CD4-positive, alpha-beta T cell treated with Interleukin-1 beta for 1 hour (primary cell): ENCODE measurements at regions not wholly inside any gene's neighbourhood (a gene's known extent, or its start where the extent isn't known, plus 50 kb on each side); places are given as distances from the start of the nearest gene placed in this dataset.

Source experiments
- DNase-seq, 2 donors: peaks; one replicate each; pipeline ENCODE4 v3.0.0-alpha.2; 2020 to 2022

GRCh38 chr12:105721051-105721825 is 390.7 kb downstream of the C12orf75 start:
- DNase-seq = no peak

- DNase-seq = no peak
These were observed 391.4 kb downstream of the C12orf75 start for GRCh38 chr12:105721891-105722290.

- DNase-seq = no peak
These were observed 392.6 kb downstream of the C12orf75 start for GRCh38 chr12:105723066-105723465.

- no peak for DNase-seq
These were observed 393.0 kb downstream of the C12orf75 start for GRCh38 chr12:105723494-105723893.

GRCh38 chr12:105724641-105725040 is 394.1 kb downstream of the C12orf75 start:
- no peak for DNase-seq

GRCh38 chr12:105725054-105725453 is 394.6 kb downstream of the C12orf75 start:
- DNase-seq = no peak

- DNase-seq = no peak
These were observed 398.8 kb downstream of the C12orf75 start for GRCh38 chr12:105729181-105729771.

GRCh38 chr12:105729926-105730325 is 399.4 kb downstream of the C12orf75 start:
- no peak for DNase-seq

- no peak for DNase-seq
These were observed 403.1 kb downstream of the C12orf75 start for GRCh38 chr12:105733579-105733978.

GRCh38 chr12:105736498-105736897 is 402.3 kb downstream of the NUAK1 start:
- DNase-seq = no peak

- peak in 1 of 2 donors; percentile 5 for DNase-seq
These were observed 400.7 kb downstream of the NUAK1 start for GRCh38 chr12:105738051-105738450.

- DNase-seq = no peak
These were observed 398.4 kb downstream of the NUAK1 start for GRCh38 chr12:105740369-105740768.

- DNase-seq = no peak
These were observed 397.6 kb downstream of the NUAK1 start for GRCh38 chr12:105740970-105741725.

GRCh38 chr12:105741786-105742566 is 396.8 kb downstream of the NUAK1 start:
- no peak for DNase-seq

GRCh38 chr12:105742567-105742874 is 396.2 kb downstream of the NUAK1 start:
- no peak for DNase-seq

GRCh38 chr12:105744371-105745058 is 394.2 kb downstream of the NUAK1 start:
- DNase-seq = no peak

GRCh38 chr12:105745811-105746210 is 392.9 kb downstream of the NUAK1 start:
- DNase-seq = no peak

- DNase-seq = no peak
These were observed 389.8 kb downstream of the NUAK1 start for GRCh38 chr12:105748806-105749600.

GRCh38 chr12:105750096-105750495 is 388.7 kb downstream of the NUAK1 start:
- no peak for DNase-seq

GRCh38 chr12:105754313-105754712 is 384.4 kb downstream of the NUAK1 start:
- DNase-seq = no peak

- no peak for DNase-seq
These were observed 381.8 kb downstream of the NUAK1 start for GRCh38 chr12:105756961-105757360.

GRCh38 chr12:105759149-105759548 is 379.6 kb downstream of the NUAK1 start:
- no peak for DNase-seq
